ENCODE measurements at regions not wholly inside any gene's neighbourhood (a gene's known extent, or its start where the extent isn't known, plus 50 kb on each side); places are given as distances from the start of the nearest gene placed in this dataset.
A peak's percentile ranks its signal among the peaks of the same experiment; 100 is the strongest.

GRCh38 chr9:15100571-15100970 lies 190.3 kb upstream of the FREM1 start:
- Histone ChIP-seq H3K27me3 (ENCODE audit: control insufficient read depth, insufficient read depth, low read length) (no peaks in the 10 kb centered on the region), H3K4me3 (ENCODE audit: low read depth, low read length) (no peak overlapping the region), H3K36me3 (ENCODE audit: control insufficient read depth, insufficient read depth, low read length) (no peaks in the 10 kb centered on the region)
- no peak for TF ChIP-seq CTCF (IDR thresholded peaks at IDR 0.05; ENCODE audit: insufficient read depth, low read depth, low read length)
- no peak for DNase-seq (ENCODE audit: low read depth)
- ChIA-PET CTCF (interaction anchor here (8.8 kb wide), 1 partner anchor 35 kb away, joined by 80 read pairs; no protein-coding TSS in a partner anchor), POLR2A (no interaction called here)

- DNase-seq (ENCODE audit: low read depth) = no peak
- POLR2A ChIA-PET = no interaction called here
- no peak overlapping the region for H3K4me3 ChIP-seq (ENCODE audit: low read depth, low read length)
- H3K27me3 ChIP-seq (ENCODE audit: control insufficient read depth, insufficient read depth, low read length) = no peaks in the 10 kb centered on the region
- H3K36me3 ChIP-seq (ENCODE audit: control insufficient read depth, insufficient read depth, low read length) = no peaks in the 10 kb centered on the region
- CTCF ChIA-PET = no interaction called here
- no peak for TF ChIP-seq CTCF (IDR thresholded peaks at IDR 0.05; ENCODE audit: insufficient read depth, low read depth, low read length)
Observed at GRCh38 chr9:15096972-15097371, 186.7 kb upstream of the FREM1 start.

- DNase-seq (ENCODE audit: low read depth) = peak; percentile 47
- ChIA-PET CTCF (interaction anchor here (0.8 to 1.8 kb wide), 3 partner anchors 17 to 57 kb away, joined by 3 to 6 read pairs (median 4); no protein-coding TSS in a partner anchor), POLR2A (no interaction called here)
- Histone ChIP-seq H3K4me3 (ENCODE audit: low read depth, low read length) (no peak overlapping the region), H3K36me3 (ENCODE audit: control insufficient read depth, insufficient read depth, low read length) (no peaks in the 10 kb centered on the region), H3K27me3 (ENCODE audit: control insufficient read depth, insufficient read depth, low read length) (no peaks in the 10 kb centered on the region)
- no peak for TF ChIP-seq CTCF (IDR thresholded peaks at IDR 0.05; ENCODE audit: insufficient read depth, low read depth, low read length)
Observed at GRCh38 chr9:15086778-15087324, 176.6 kb upstream of the FREM1 start.

DNA sequence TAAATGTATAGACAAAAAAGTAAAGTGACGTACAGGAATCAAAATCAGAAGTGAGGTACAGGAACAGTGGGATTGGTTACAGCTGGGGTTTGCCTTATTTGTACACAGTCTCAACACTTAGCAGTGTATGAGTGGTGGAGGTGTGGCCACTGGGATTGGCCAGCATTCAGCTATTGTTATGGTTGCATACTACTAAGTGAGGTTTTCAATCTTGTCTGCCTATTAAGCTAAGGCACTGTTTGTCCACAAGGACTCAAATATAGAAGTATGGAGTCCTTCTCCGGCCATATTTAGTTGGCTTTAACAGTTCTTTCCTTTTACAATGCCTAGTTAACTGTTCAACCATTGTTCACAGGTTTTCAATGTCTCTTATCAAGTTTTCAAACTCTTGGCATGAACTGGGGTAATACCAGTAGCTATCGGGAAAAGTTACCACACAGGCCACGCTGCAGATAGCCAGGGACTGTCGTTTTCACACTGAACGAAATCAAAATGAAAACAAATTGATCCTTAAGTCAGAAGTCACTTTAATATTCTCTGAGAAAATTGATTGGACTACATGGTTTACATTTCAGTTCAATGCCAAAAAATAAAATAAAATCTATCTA lies 176.0 kb upstream of the FREM1 start:
- ChIA-PET CTCF (interaction anchor here (0.8 to 1.8 kb wide), 3 partner anchors 18 to 57 kb away, joined by 3 to 6 read pairs (median 4); no protein-coding TSS in a partner anchor), POLR2A (no interaction called here)
- Histone ChIP-seq H3K27me3 (ENCODE audit: control insufficient read depth, insufficient read depth, low read length) (no peaks in the 10 kb centered on the region), H3K36me3 (ENCODE audit: control insufficient read depth, insufficient read depth, low read length) (no peaks in the 10 kb centered on the region), H3K4me3 (ENCODE audit: low read depth, low read length) (no peak overlapping the region)
- DNase-seq (ENCODE audit: low read depth) = no peak
- no peak for TF ChIP-seq CTCF (IDR thresholded peaks at IDR 0.05; ENCODE audit: insufficient read depth, low read depth, low read length)

GRCh38 chr9:15081021-15081753 lies 171.0 kb upstream of the FREM1 start:
- ChIA-PET POLR2A (no interaction called here), CTCF (interaction anchor here (0.5 to 1.4 kb wide), 2 partner anchors 19 to 75 kb away, joined by 3 read pairs; no protein-coding TSS in a partner anchor)
- DNase-seq (ENCODE audit: low read depth) = no peak
- Histone ChIP-seq H3K4me3 (ENCODE audit: low read depth, low read length) (no peak overlapping the region), H3K36me3 (ENCODE audit: control insufficient read depth, insufficient read depth, low read length) (no peaks in the 10 kb centered on the region), H3K27me3 (ENCODE audit: control insufficient read depth, insufficient read depth, low read length) (no peaks in the 10 kb centered on the region)
- TF ChIP-seq CTCF (IDR thresholded peaks at IDR 0.05; ENCODE audit: insufficient read depth, low read depth, low read length) = no peak

Data from BJ (cell line).